ENCODE measurements at regions not wholly inside any gene's neighbourhood (a gene's known extent, or its start where the extent isn't known, plus 50 kb on each side); places are given as distances from the start of the nearest gene placed in this dataset.

DNA sequence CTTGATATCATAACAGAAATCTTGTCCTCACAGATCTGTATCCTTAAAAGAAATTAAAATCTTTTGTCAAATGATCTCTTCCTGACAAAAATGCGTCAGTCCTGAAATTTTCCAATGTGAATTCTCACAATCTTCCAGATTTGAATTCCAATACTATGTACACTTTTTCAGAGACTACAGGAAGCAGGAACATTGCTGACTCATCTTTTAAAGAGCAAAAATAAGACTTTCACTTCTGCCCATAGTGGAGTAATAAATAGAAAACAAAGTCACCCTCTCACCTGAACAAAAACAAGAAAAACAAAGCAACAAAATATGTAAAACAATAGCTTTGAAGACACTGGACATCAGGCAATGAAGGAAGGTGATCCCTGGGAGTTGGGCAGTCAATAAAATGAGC, 167.0 kb upstream of the IPO5 start:
- DNase-seq (ENCODE audit: low read depth): no peak

DNA sequence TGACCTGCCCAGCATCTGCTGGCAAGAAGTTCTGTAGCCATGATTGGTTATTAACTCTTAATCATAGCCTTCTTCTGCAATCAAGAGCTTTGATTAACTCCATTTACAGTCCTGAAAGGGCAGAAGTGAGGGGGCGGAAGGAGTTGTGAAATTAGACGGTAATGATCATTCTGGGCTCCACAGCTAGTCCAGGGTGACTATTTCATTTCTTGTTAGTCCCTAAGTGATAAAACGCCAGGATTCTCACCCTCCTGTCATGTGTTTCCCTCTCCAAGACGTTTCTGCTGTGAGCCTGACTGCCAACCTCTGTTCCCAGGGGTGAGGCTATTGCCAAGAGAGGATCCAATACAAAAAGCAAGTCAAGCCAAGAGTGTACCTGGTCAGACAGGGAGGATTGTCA, 155.9 kb upstream of the IPO5 start:
- DNase-seq (ENCODE audit: low read depth): no peak

DNA sequence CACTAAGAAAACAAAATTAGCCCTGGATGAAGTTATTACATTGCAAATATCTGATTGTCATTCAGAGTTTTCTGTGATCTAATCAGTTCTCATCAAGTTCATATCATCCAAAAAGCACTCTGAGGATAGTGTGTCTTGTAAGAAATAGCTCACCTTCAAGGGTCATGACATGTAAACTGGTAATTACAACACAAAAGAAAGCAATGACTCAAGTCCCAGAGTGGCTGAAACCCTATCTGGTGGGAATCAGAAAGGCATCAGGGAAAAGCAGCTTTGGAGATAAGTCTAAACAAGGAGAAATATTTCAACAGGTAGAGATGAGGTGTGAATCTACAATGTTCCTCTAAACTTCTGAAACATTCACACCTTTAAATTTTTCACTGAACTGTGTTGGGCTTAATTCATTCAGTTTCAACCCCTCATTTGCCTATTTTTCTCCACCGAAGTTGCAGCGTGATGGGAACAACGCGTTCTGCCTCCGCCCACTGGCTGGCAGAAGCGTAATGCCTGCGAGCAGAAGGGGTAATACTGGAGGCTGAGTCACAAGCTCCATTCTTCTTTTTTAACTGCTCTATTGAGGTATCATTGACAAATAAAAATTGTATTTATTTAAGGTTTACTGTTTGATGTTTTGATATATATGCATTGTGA, 155.2 kb upstream of the IPO5 start:
- DNase-seq (ENCODE audit: low read depth): no peak

DNA sequence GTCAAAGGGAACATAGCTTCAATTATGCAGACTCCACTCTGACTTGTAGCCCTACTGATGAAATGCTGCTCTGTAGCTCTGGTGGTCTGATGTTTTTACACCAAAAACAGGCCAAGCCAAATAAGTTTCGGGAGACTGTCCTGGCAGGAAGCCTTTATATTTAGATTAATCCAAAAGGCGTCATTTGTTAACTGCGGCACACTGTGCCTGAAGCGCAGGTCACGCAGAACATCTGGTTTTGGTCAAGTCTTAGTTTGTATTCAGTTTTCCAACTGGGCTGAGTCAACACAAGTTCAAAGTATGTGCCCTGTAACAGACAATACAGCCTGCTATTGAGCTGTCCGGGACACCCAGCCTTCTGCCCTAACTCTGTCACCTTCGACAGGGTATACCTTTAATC, 154.6 kb upstream of the IPO5 start:
- no peak for DNase-seq (ENCODE audit: low read depth)

GRCh38 chr13:97802213-97802612, 151.3 kb upstream of the IPO5 start:
- no peak for DNase-seq (ENCODE audit: low read depth)

DNA sequence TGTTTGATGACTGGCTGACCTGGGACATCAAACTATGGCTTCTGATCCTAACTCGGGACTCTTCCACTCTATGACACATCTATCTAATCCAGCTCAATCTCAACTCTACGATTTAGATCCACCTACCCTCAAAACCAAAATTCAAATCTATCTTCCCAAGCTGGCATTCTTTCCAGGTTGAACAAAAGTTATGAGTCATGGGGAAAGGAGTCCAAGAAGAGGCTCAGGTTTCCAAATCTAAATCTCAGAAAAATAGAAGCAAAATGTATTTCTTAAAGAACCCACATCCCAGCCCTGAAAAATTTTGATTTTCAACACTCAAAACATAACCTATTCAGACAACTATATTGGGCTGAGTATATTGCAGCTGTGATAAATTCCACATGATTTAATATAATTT, 143.9 kb upstream of the IPO5 start:
- no peak for DNase-seq (ENCODE audit: low read depth)

- DNase-seq (ENCODE audit: low read depth): peak; percentile 9
These were observed 143.3 kb upstream of the IPO5 start for GRCh38 chr13:97810152-97810551.

- no peak for DNase-seq (ENCODE audit: low read depth)
These were observed 131.1 kb upstream of the IPO5 start for GRCh38 chr13:97822377-97822776.

GRCh38 chr13:97826421-97827012, 127.0 kb upstream of the IPO5 start:
- no peak for DNase-seq (ENCODE audit: low read depth)

GRCh38 chr13:97834250-97834649, 119.2 kb upstream of the IPO5 start:
- DNase-seq (ENCODE audit: low read depth): no peak

- no peak for DNase-seq (ENCODE audit: low read depth)
These were observed 110.3 kb upstream of the IPO5 start for GRCh38 chr13:97843189-97843588.

GRCh38 chr13:97844151-97844550, 109.3 kb upstream of the IPO5 start:
- no peak for DNase-seq (ENCODE audit: low read depth)

- no peak for DNase-seq (ENCODE audit: low read depth)
These were observed 104.6 kb upstream of the IPO5 start for GRCh38 chr13:97848886-97849285.

DNA sequence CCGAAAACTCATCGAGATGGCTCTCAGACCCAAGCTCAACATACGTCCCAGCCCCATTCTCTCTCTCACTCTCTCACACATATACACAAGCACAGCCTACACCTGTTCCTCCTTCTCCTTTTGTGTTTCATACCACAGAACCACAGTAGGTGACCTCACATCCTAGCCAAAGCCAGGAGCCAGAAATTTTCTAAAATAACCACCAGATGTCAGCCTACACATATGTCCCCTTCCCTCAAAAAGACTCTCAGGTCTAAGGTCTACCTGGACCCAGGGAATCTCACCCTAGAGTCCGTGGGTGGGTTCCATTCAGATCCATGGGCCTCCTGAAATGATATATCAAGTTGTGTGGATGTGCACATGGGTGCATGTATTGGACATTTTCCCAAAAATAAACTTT, 104.2 kb upstream of the IPO5 start:
- peak; percentile 37 for DNase-seq (ENCODE audit: low read depth)

- no peak for DNase-seq (ENCODE audit: low read depth)
These were observed 102.2 kb upstream of the IPO5 start for GRCh38 chr13:97851269-97851668.

- DNase-seq (ENCODE audit: low read depth): peak; percentile 59
These were observed 101.1 kb upstream of the IPO5 start for GRCh38 chr13:97852181-97852874.

- no peak for DNase-seq (ENCODE audit: low read depth)
These were observed 99.9 kb upstream of the IPO5 start for GRCh38 chr13:97853550-97853949.

DNA sequence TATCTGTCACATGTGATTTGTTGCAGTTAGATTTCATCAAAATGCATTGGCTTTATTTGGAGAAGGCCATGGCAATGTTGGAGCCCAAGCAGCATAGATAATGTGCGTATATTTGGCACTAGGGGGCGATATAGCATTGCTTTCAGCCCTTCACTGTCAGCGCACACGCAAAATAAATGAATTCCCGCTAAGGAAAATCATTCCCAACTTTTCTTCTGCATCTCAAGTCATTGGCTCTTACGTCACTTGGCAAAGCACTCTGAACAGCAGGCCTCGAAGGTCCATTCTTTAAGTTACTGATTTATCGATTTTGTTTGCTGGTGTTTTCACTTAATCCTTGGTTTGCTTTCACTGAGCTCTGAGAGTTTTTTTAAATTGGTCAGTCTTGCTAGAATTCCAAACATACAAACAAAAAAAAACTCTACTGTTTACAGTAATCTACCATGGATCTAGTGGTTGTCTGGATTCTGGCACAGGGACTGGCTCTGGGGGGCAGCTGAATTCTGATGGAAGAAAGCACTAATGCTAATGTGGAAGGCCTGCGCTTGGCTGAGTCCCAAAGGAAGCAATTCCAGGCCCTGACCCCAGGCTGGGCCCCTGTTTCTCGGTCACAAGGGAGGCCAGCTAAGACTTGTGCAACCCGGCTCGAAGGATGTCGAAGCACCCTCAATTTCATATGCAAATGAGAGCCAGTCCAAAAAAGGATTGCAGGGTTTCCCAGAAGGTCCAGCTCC, 97.7 kb upstream of the IPO5 start:
- DNase-seq (ENCODE audit: low read depth): peak; percentile 90

DNA sequence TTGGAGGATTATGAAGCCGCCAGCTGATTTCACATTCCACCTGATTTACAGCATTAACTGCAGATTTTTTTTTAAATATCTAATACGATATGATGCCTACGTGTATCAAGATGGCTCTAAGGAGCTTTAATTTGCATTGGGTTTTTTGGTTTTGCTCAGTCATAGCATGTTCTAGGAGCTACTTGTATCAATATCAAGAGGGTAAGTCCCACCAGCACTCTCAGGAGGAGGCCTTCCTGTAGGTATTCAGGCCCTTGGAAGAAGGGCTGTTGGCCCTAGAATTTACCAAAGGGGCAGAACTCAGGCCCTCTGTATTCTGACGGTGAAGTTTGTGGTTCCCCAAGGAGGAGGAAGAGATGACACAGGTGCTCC, 97.2 kb upstream of the IPO5 start:
- no peak for DNase-seq (ENCODE audit: low read depth)

DNA sequence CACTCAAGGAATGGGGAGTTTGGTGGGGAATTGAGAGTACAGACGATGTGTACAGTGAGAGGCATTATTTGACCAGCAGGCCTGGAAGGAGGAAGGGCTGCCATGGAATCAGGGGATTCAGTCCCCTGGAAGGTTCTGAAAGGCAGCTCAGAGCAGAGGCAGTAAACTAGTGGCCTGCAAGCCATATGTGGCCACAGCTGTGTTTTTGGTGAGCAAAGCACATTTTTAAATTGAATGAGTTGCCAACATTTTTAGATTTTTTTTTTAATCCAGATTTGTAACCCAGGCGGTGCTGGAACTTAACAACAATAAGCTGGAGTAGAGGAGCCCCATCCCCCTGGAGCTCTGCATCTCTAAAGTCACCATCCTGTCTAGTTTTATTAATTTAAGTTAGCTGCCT, 95.3 kb upstream of the IPO5 start:
- no peak for DNase-seq (ENCODE audit: low read depth)

DNA sequence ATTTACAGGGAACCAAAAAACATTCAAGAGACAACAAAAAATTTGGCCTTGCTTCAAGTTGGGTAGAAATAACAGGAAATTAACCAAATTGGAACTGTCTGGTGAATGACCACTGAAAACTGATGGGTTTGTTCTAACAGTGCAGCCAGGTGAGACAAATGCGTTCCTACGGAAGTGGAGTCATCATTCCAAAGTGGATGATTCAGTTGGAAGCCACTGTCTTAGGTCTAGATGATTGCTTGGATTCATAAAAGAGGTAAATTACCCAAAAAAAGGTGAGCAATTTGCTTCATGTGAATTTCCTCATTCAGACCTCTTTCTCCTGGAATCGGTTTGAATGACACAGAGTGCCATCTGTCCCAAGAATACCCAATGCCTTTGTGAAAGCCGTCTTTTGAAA, 87.1 kb upstream of the IPO5 start:
- DNase-seq (ENCODE audit: low read depth): no peak

DNA sequence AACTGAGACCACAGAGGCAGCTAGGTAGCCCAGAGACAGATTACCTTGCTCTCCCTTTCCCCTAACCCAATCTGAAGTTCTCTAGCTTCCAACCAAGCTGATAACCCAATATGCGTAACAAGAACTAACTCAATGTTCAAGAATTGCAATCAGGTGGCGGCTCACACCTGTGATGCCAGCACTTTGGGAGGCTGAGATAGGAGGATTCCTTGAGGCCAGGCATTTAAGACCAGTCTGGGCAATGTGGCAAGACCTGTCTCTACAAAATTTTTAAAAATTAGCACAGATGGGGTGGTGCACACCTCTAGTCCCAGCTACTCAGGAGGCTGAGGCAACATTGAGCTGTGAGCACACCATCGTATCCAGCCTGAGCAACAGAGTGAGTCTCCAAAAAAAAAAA, 86.7 kb upstream of the IPO5 start:
- no peak for DNase-seq (ENCODE audit: low read depth)

DNA sequence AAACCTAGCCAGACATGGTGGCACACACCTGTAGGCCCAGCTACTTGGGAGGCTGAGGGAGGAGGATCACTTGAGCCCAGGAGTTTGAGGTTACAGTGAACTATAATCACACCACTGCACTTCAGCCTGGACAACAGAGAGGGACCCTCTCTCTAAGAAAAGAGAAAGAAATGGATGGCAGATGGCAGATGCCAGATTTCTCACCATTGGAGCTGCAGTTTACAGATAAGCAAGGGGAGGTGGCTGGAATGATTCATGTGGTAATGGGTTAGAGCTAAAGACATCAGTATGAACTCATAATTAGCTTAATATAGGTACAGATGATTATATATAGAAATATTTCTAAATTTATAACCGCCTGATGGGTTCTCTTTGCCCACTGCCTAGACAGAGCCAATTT, 80.1 kb upstream of the IPO5 start:
- no peak for DNase-seq (ENCODE audit: low read depth)

All from renal cortical epithelial cell (primary cell).